H1 (cell line): ENCODE measurements at regions not wholly inside any gene's neighbourhood (a gene's known extent, or its start where the extent isn't known, plus 50 kb on each side); places are given as distances from the start of the nearest gene placed in this dataset.
A peak's percentile ranks its signal among the peaks of the same experiment; 100 is the strongest.

Source experiments
- CTCF ChIA-PET: fragments of 300-600 bp; sonication (Branson Sonifier 250); formaldehyde crosslinking; loops from one replicate; lab custom pipeline; 2021; ENCODE audit not compliant: partially characterized antibody; lab: Charles Lee
- POLR2A ChIA-PET: fragments of 300-600 bp; sonication (Branson Sonifier 250); formaldehyde crosslinking; loops from one replicate; lab custom pipeline; 2021; ENCODE audit warnings: inconsistent platforms; ENCODE audit not compliant: partially characterized antibody; lab: Charles Lee
- DNase-seq, 2 experiments: peaks; one replicate each; pipeline versions ENCODE4 v3.0.0 to v3.0.0-alpha.2; 2010 to 2022; ENCODE audit warnings: low spot score in 2 of 2, low read depth in 1 of 2, mixed read lengths in 1 of 2
- FAIRE-seq: peaks from 2 replicates; lab custom pipeline; 2011; peaks lifted over from hg19 to GRCh38; lab: Jason Lieb, UNC
- H2AFZ ChIP-seq: 2 replicates; pipeline ENCODE4 v1.8.1; 2012; ENCODE audit warnings: low read length, inconsistent platforms
- H2AK5ac ChIP-seq: 2 replicates; pipeline ENCODE4 v1.6.1; 2013; ENCODE audit warnings: low read depth, low read length
- H2BK120ac ChIP-seq: replicated peaks from 2 replicates; pipeline ENCODE3; 2013; ENCODE audit warnings: low read depth, low read length, inconsistent platforms
- H2BK12ac ChIP-seq: 2 replicates; pipeline ENCODE4 v1.6.1; 2013; ENCODE audit warnings: low read depth, low read length
- H2BK15ac ChIP-seq: 2 replicates; pipeline ENCODE4 v1.6.1; 2013; ENCODE audit warnings: low read length
- H2BK20ac ChIP-seq: 2 replicates; pipeline ENCODE4 v1.6.1; 2013; ENCODE audit warnings: low read length
- H2BK5ac ChIP-seq: 2 replicates; pipeline ENCODE4 v1.6.1; 2013; ENCODE audit warnings: low read depth, low read length
- H3K14ac ChIP-seq: 2 replicates; pipeline ENCODE4 v1.6.1; 2013; ENCODE audit warnings: inconsistent platforms; ENCODE audit not compliant: insufficient read length
- H3K18ac ChIP-seq: 2 replicates; pipeline ENCODE4 v1.6.1; 2013; ENCODE audit warnings: low read length; ENCODE audit errors: extremely low read depth
- H3K23ac ChIP-seq: 2 replicates; pipeline ENCODE4 v1.6.1; 2013; ENCODE audit warnings: inconsistent platforms; ENCODE audit not compliant: insufficient read length
- H3K23me2 ChIP-seq: 2 replicates; pipeline ENCODE4 v1.6.1; 2013; ENCODE audit warnings: low read depth, low read length
- H3K27ac ChIP-seq: 2 replicates; pipeline ENCODE4 v1.6.1; 2011; ENCODE audit warnings: low read depth, low read length, inconsistent platforms
- H3K27me3 ChIP-seq, 4 experiments: replicated peaks in 1 of 4; 1 replicate in 1 of 4; 2 replicates in 3 of 4; pipeline versions ENCODE4 v1.6.1 to v1.8.1; 2011 to 2013; ENCODE audit warnings: low read length in 3 of 4, mild to moderate bottlenecking in 3 of 4, inconsistent platforms in 2 of 4, mixed read lengths in 2 of 4, moderate library complexity in 1 of 4; ENCODE audit not compliant: control insufficient read depth in 3 of 4, insufficient read depth in 3 of 4; ENCODE audit errors: extremely low read depth in 1 of 4
- H3K36me3 ChIP-seq, 4 experiments: 2 replicates each; pipeline versions ENCODE4 v1.6.1 to v1.8.1; 2011 to 2013; ENCODE audit warnings: mild to moderate bottlenecking in 4 of 4, low read length in 3 of 4, moderate library complexity in 2 of 4, control low read depth in 1 of 4, inconsistent platforms in 1 of 4; ENCODE audit not compliant: insufficient read depth in 4 of 4, control insufficient read depth in 2 of 4
- H3K4ac ChIP-seq: replicated peaks from 2 replicates; pipeline ENCODE3; 2013; ENCODE audit warnings: low read length, low read depth, mixed read lengths, inconsistent platforms; ENCODE audit not compliant: insufficient read length
- H3K4me1 ChIP-seq, 4 experiments: replicated peaks in 1 of 4; 1 replicate in 1 of 4; 2 replicates in 3 of 4; pipeline versions ENCODE4 v1.6.1 to v1.8.1; 2011 to 2013; ENCODE audit warnings: low read length in 3 of 4, inconsistent platforms in 2 of 4, mixed read lengths in 1 of 4; ENCODE audit not compliant: insufficient read depth in 4 of 4, control insufficient read depth in 3 of 4
- H3K4me2 ChIP-seq, 2 experiments: 2 replicates each; pipeline versions ENCODE4 v1.6.1 to v1.8.1; 2011 to 2013; ENCODE audit warnings: low read depth in 2 of 2, low read length in 2 of 2, control low read depth in 1 of 2, inconsistent platforms in 1 of 2, mild to moderate bottlenecking in 1 of 2; ENCODE audit not compliant: insufficient read depth in 1 of 2
- H3K4me3 ChIP-seq, 4 experiments: fragments of 200-600, 300-600 bp in 1 of 4; sonication (generic), shearing (Covaris generic), sonication (Bioruptor Twin) in 1 of 4; 2 replicates each; pipeline versions ENCODE4 v1.5.1 to v1.8.1; 2011 to 2016; ENCODE audit warnings: low read length in 4 of 4, low read depth in 3 of 4, control low read depth in 2 of 4, inconsistent platforms in 2 of 4, mild to moderate bottlenecking in 2 of 4, mixed read lengths in 1 of 4, moderate library complexity in 1 of 4; ENCODE audit not compliant: insufficient read depth in 2 of 4; ENCODE audit errors: extremely low read depth in 1 of 4
- H3K56ac ChIP-seq: replicated peaks from 2 replicates; pipeline ENCODE3; 2013; ENCODE audit warnings: low read depth, mild to moderate bottlenecking, mixed read lengths, low read length, inconsistent platforms; ENCODE audit not compliant: insufficient read length
- H3K79me1 ChIP-seq: 2 replicates; pipeline ENCODE4 v1.6.1; 2013; ENCODE audit warnings: low read depth, low read length, control low read depth
- H3K79me2 ChIP-seq, 2 experiments: 2 replicates each; pipeline versions ENCODE4 v1.6.1 to v1.8.1; 2012 to 2013; ENCODE audit warnings: low read length in 2 of 2, mild to moderate bottlenecking in 2 of 2, inconsistent platforms in 1 of 2; ENCODE audit not compliant: insufficient read depth in 2 of 2, control insufficient read depth in 1 of 2
- H3K9ac ChIP-seq, 4 experiments: replicated peaks in 1 of 4; 1 replicate in 1 of 4; 2 replicates in 3 of 4; pipeline versions ENCODE4 v1.6.1 to v1.8.1; 2011 to 2013; ENCODE audit warnings: low read depth in 3 of 4, low read length in 3 of 4, control low read depth in 2 of 4, mild to moderate bottlenecking in 2 of 4, moderate library complexity in 2 of 4, inconsistent platforms in 1 of 4; ENCODE audit errors: extremely low read depth in 1 of 4
- H3K9me3 ChIP-seq, 2 experiments: 2 replicates each; pipeline versions ENCODE4 v1.6.1 to v1.8.1; 2012 to 2013; ENCODE audit warnings: mild to moderate bottlenecking in 2 of 2, moderate library complexity in 2 of 2, control low read depth in 1 of 2, inconsistent platforms in 1 of 2, low read depth in 1 of 2, low read length in 1 of 2, mixed read lengths in 1 of 2; ENCODE audit not compliant: insufficient read depth in 2 of 2
- H4K20me1 ChIP-seq, 2 experiments: replicated peaks in 1 of 2; 2 replicates each; pipeline versions ENCODE3 to v1.8.1; 2011 to 2013; ENCODE audit warnings: inconsistent platforms in 2 of 2, low read length in 2 of 2, mild to moderate bottlenecking in 1 of 2; ENCODE audit not compliant: insufficient read depth in 2 of 2, control insufficient read depth in 1 of 2
- H4K5ac ChIP-seq: 2 replicates; pipeline ENCODE4 v1.6.1; 2013; ENCODE audit warnings: low read length, low read depth, mixed read lengths, inconsistent platforms; ENCODE audit not compliant: insufficient read length
- H4K8ac ChIP-seq: 2 replicates; pipeline ENCODE4 v1.8.0; 2013; ENCODE audit warnings: mild to moderate bottlenecking, moderate library complexity, low read length, inconsistent platforms; ENCODE audit not compliant: insufficient read depth; ENCODE audit errors: extremely low read depth
- H4K91ac ChIP-seq: replicated peaks from 2 replicates; pipeline ENCODE3; 2013; ENCODE audit warnings: low read length, mixed read lengths, inconsistent platforms; ENCODE audit not compliant: insufficient read length
- RBBP5 ChIP-seq: IDR thresholded peaks from 2 replicates; pipeline ENCODE4 v1.7.1; 2012; ENCODE audit warnings: low read depth, mild to moderate bottlenecking, inconsistent platforms, low read length, moderate library complexity, borderline replicate concordance
- RNF2 ChIP-seq: fragments of 200-900, 300-1000 bp; sonication (generic); IDR thresholded peaks from 2 replicates; pipeline ENCODE4 v1.7.1; 2016; ENCODE audit warnings: borderline replicate concordance, low read depth, mild to moderate bottlenecking, antibody characterized with exemption, low read length; ENCODE audit not compliant: poor library complexity, severe bottlenecking; ENCODE audit errors: missing control alignments
- SIN3A ChIP-seq, 2 experiments: IDR thresholded peaks in 1 of 2; conservative IDR thresholded peaks in 1 of 2; 2 replicates each; pipeline ENCODE4 v1.6.1; 2011 to 2012; ENCODE audit warnings: low read length in 2 of 2, improper control_type of control experiment in 1 of 2, low read depth in 1 of 2, mild to moderate bottlenecking in 1 of 2
- WGBS, 2 experiments: shearing (Covaris generic) in 1 of 2; methylation state at CpG; one replicate each; pipeline versions ENCODE4 v1.1.6 to v1.1.7; 2013 to 2015; ENCODE audit warnings: low lambda C conversion rate in 2 of 2, mixed read lengths in 2 of 2, inconsistent platforms in 1 of 2, low coverage in 1 of 2, missing lambda C conversion rate in 1 of 2; ENCODE audit not compliant: insufficient replicate concordance in 2 of 2, insufficient coverage in 1 of 2, insufficient read length in 1 of 2; ENCODE audit errors: extremely low coverage in 1 of 2, missing lambda C conversion rate in 1 of 2; 5-methylcytosine and 5-hydroxymethylcytosine counted together
- TF ChIP-seq, protein P1 (sequence below): IDR thresholded peaks from 2 replicates; pipeline ENCODE4 v1.6.1; 2012; ENCODE audit warnings: inconsistent platforms

DNA sequence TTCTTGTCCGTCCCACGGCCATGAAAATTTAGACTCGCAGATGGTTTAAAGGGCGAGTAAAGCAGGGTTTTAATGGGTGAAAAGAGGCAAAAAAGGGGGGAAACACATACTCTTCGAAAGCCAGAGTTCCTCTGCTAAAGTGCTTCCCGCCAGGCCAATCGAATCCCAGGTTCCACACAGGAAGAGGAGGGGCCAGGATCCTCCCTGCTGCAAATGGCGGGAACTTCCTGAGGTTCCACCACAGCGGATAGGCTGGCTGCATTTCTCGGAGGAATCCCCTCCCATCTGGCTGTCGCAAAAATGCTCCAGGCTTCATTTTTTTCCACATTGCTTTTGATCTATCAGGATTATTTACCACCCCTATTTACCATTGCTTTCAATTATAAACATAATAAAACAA lies 670.1 kb upstream of the CA10 start:
- Histone ChIP-seq H3K36me3 (no peaks in the 10 kb centered on the region), H3K4me1 (no peaks in the 10 kb centered on the region), H2AK5ac (no peak overlapping the region), H2BK5ac (no peak overlapping the region), H4K20me1 (no peaks in the 10 kb centered on the region), H3K27ac (no peak overlapping the region), H2BK12ac (no peak overlapping the region), H3K9ac (no peak overlapping the region), H3K14ac (no peak overlapping the region), H2BK20ac (no peak overlapping the region), H3K4ac (no peak overlapping the region), H3K23ac (no peak overlapping the region), H4K5ac (no peak overlapping the region), H4K8ac (no peak overlapping the region), H3K27me3 (no peaks in the 10 kb centered on the region), H3K56ac (no peak overlapping the region), H3K9me3 (no peaks in the 10 kb centered on the region), H3K79me2 (no peaks in the 10 kb centered on the region), H2AFZ (no peak overlapping the region), H2BK15ac (no peak overlapping the region), H3K23me2 (no peaks in the 10 kb centered on the region), H3K4me3 (no peak overlapping the region), H4K91ac (no peak overlapping the region), H2BK120ac (no peak overlapping the region), H3K79me1 (no peaks in the 10 kb centered on the region), H3K4me2 (no peak overlapping the region), H3K18ac (no peak overlapping the region)
- TF ChIP-seq, protein P1, sequence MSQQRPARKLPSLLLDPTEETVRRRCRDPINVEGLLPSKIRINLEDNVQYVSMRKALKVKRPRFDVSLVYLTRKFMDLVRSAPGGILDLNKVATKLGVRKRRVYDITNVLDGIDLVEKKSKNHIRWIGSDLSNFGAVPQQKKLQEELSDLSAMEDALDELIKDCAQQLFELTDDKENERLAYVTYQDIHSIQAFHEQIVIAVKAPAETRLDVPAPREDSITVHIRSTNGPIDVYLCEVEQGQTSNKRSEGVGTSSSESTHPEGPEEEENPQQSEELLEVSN = peak; percentile 73; the same call in 1 of the 2 replicates
- TF ChIP-seq SIN3A (conservative IDR thresholded peaks at IDR 0.05 in 1 of 2, IDR thresholded peaks at IDR 0.05 in 1 of 2; ENCODE audit: low read depth in 1 of 2, low read length in 2 of 2) (no peak), RNF2 (no peak), RBBP5 (no peak)
- DNase-seq (no peak), FAIRE-seq (no peak)
- ChIA-PET POLR2A (no interaction called here), CTCF (no interaction called here)
- 88% methylated on average over 10 of the region's 11 CpGs; no CpG with 5 or more reads in 1 of the 2 experiments for WGBS, 2 experiments
